Upper lobe of left lung (tissue), 6 donors: ENCODE measurements at regions not wholly inside any gene's neighbourhood (a gene's known extent, or its start where the extent isn't known, plus 50 kb on each side); places are given as distances from the start of the nearest gene placed in this dataset.

Source experiments
- ATAC-seq, 2 donors: fragments of 200-7000 bp; cut with Tn5 transposase; one replicate each; pipeline ENCODE4 v1.9.1; 2022; ENCODE audit warnings: mild to moderate bottlenecking in 2 of 2, moderate library complexity in 2 of 2; ENCODE audit not compliant: low FRiP score in 2 of 2
- DNase-seq, 2 donors: peaks; one replicate each; pipeline ENCODE4 v3.0.0-alpha.2; 2019 to 2020
- H3K27ac ChIP-seq, 4 donors: fragments of 200-600 bp; sonication (generic); one replicate each; pipeline ENCODE4 v1.5.1; 2016 to 2019
- H3K27me3 ChIP-seq, 4 donors: fragments of 200-600 bp; sonication (generic); one replicate each; pipeline ENCODE4 v1.5.1; 2017 to 2019
- H3K36me3 ChIP-seq, 4 donors: fragments of 200-600 bp; sonication (generic); one replicate each; pipeline ENCODE4 v1.5.1; 2016 to 2019
- H3K4me1 ChIP-seq, 4 donors: fragments of 200-600 bp; sonication (generic); one replicate each; pipeline ENCODE4 v1.5.1; 2018 to 2019
- H3K4me3 ChIP-seq, 4 donors: fragments of 200-600 bp; sonication (generic); one replicate each; pipeline ENCODE4 v1.5.1; 2017 to 2019; ENCODE audit warnings: mild to moderate bottlenecking in 2 of 4, moderate library complexity in 1 of 4
- H3K9me3 ChIP-seq, 4 donors: fragments of 200-600 bp; sonication (generic); one replicate each; pipeline ENCODE4 v1.5.1; 2018 to 2019
- CTCF ChIP-seq, 6 experiments: fragments of 450-650 bp in 4 of 6; fragments of 200-600 bp in 2 of 6; sonication (generic) in 2 of 6; IDR thresholded peaks; one replicate each; pipeline ENCODE4 v1.5.1; 2016 to 2019; ENCODE audit warnings: antibody characterized with exemption in 6 of 6
- EP300 ChIP-seq, 4 donors: sonication (generic); formaldehyde crosslinking; IDR thresholded peaks; one replicate each; pipeline ENCODE4 v1.5.1; 2017; ENCODE audit warnings: antibody characterized with exemption in 4 of 4, control low read depth in 2 of 4
- POLR2A ChIP-seq, 4 donors: fragments of 450-650 bp; IDR thresholded peaks; one replicate each; pipeline ENCODE4 v1.5.1; 2016 to 2017; ENCODE audit warnings: antibody characterized with exemption in 4 of 4, mild to moderate bottlenecking in 2 of 4
- POLR2AphosphoS5 ChIP-seq, 2 donors: sonication (generic); formaldehyde crosslinking; IDR thresholded peaks; one replicate each; pipeline ENCODE4 v1.5.1; 2017; ENCODE audit warnings: antibody characterized with exemption in 2 of 2
- WGBS, 2 donors: methylation state at CpG; one replicate each; pipeline ENCODE4 v1.1.5; 2017 to 2018; 5-methylcytosine and 5-hydroxymethylcytosine counted together
- donor health status: DM: no; HTN: no; CAD: no; lungs with moderate emphysema.
- donor health status: DM: no; HTN: yes; CAD: no; lungs with severe emphysema.

DNA sequence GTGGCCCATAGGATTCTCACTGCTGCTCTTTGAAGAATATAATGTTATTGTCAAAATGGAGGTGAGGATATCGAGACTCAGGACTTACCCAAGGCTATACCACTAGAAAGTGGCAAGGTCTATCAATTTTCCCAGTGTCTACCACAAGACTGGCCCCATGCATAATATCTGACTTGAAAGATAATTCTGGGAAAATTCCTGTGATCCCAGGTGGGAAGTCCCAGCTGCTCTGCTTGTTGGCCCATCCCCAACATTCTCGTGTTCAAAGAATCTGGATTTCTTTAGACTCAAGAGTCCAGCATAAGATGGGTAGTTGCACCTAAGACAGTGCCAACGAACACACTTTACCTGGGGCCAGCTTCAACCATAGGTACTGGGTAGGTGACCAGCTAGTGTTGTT, 120.7 kb upstream of the DTNBP1 start:
- ATAC-seq: no peak
- Histone ChIP-seq H3K27ac (no peak overlapping the region), H3K4me3 (no peak overlapping the region), H3K4me1 (no peaks in the 10 kb centered on the region), H3K36me3 (no peaks in the 10 kb centered on the region), H3K9me3 (no peaks in the 10 kb centered on the region), H3K27me3 (no peaks in the 10 kb centered on the region)
- no peak for DNase-seq
- TF ChIP-seq CTCF (IDR thresholded peaks at IDR 0.05): no peak
- TF ChIP-seq POLR2A (IDR thresholded peaks at IDR 0.05): no peak
- TF ChIP-seq EP300 (IDR thresholded peaks at IDR 0.05): no peak
- no peak for TF ChIP-seq POLR2AphosphoS5 (IDR thresholded peaks at IDR 0.05)
- WGBS, 2 donors: 86 to 87% methylated on average over 3 of the region's 3 CpGs

DNA sequence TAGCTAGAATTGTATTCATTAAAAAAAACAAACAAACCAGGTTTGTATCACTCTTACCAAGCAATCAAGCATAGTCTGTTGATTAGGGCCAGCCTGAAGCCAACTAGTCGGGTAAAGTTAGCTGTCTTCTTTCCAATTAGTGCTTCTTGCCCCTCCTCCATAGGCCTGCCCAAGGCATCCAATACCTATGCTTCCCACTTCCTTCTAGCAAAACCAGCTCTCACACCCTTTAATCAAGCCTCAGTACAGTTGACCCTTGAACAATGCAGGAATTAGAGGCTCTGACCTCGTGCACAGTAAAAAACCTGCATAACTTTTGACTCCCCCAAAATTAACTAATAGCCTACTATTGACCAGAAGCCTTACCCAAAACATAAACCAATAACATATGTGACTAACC, 119.1 kb upstream of the DTNBP1 start:
- Histone ChIP-seq H3K4me1 (no peaks in the 10 kb centered on the region), H3K9me3 (no peaks in the 10 kb centered on the region), H3K27me3 (no peaks in the 10 kb centered on the region), H3K27ac (no peak overlapping the region), H3K4me3 (no peak overlapping the region), H3K36me3 (no peaks in the 10 kb centered on the region)
- no peak for ATAC-seq
- no peak for DNase-seq
- no peak for TF ChIP-seq EP300 (IDR thresholded peaks at IDR 0.05)
- TF ChIP-seq POLR2AphosphoS5 (IDR thresholded peaks at IDR 0.05): no peak
- TF ChIP-seq CTCF (IDR thresholded peaks at IDR 0.05): no peak
- TF ChIP-seq POLR2A (IDR thresholded peaks at IDR 0.05): no peak
- 87 to 88% methylated on average over 2 of the region's 2 CpGs for WGBS, 2 donors

DNA sequence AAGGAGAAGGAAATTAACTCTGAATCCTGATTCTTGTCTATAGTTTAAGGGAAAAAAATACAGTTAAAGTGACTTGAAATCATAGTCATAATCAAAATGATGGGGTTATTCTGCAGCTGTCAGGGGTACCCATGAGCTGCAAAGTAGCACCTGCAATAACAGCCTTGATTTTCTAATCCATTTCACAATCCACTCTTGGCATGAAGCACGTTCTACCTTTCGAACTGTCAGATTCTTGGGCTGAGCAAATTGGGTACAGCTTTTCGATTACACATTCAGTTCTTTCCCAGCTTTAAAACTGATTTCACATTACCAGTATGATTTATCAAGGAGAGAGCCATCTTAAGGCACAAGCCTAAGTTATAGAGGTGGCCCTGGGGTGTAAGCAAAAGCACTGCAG, 118.5 kb upstream of the DTNBP1 start:
- TF ChIP-seq POLR2AphosphoS5 (IDR thresholded peaks at IDR 0.05) (no peak), POLR2A (IDR thresholded peaks at IDR 0.05) (no peak), CTCF (IDR thresholded peaks at IDR 0.05) (no peak), EP300 (IDR thresholded peaks at IDR 0.05) (no peak)
- no peaks in the 10 kb centered on the region for H3K4me1 ChIP-seq
- H3K4me3 ChIP-seq: no peak overlapping the region
- no peak overlapping the region for H3K27ac ChIP-seq
- no peaks in the 10 kb centered on the region for H3K9me3 ChIP-seq
- ATAC-seq (no peak), DNase-seq (no peak)
- 62 to 87% methylated on average over 3 of the region's 3 CpGs for WGBS, 2 donors
- no peaks in the 10 kb centered on the region for H3K27me3 ChIP-seq
- no peaks in the 10 kb centered on the region for H3K36me3 ChIP-seq

GRCh38 chr6:15780437-15780836, 117.6 kb upstream of the DTNBP1 start:
- Histone ChIP-seq H3K36me3 (no peaks in the 10 kb centered on the region), H3K27ac (no peak overlapping the region), H3K27me3 (no peaks in the 10 kb centered on the region), H3K4me3 (no peak overlapping the region), H3K9me3 (no peaks in the 10 kb centered on the region), H3K4me1 (no peaks in the 10 kb centered on the region)
- DNase-seq (no peak), ATAC-seq (no peak)
- 46 to 49% methylated on average over 2 of the region's 2 CpGs for WGBS, 2 donors
- no peak for TF ChIP-seq CTCF (IDR thresholded peaks at IDR 0.05)
- no peak for TF ChIP-seq EP300 (IDR thresholded peaks at IDR 0.05)
- no peak for TF ChIP-seq POLR2AphosphoS5 (IDR thresholded peaks at IDR 0.05)
- no peak for TF ChIP-seq POLR2A (IDR thresholded peaks at IDR 0.05)

GRCh38 chr6:15779726-15780125, 116.9 kb upstream of the DTNBP1 start:
- TF ChIP-seq POLR2AphosphoS5 (IDR thresholded peaks at IDR 0.05) (no peak), POLR2A (IDR thresholded peaks at IDR 0.05) (no peak), CTCF (IDR thresholded peaks at IDR 0.05) (no peak)
- Histone ChIP-seq H3K27ac (no peak overlapping the region), H3K27me3 (no peaks in the 10 kb centered on the region), H3K4me3 (no peak overlapping the region), H3K4me1 (no peaks in the 10 kb centered on the region), H3K9me3 (no peaks in the 10 kb centered on the region), H3K36me3 (no peaks in the 10 kb centered on the region)
- DNase-seq: no peak
- no peak for ATAC-seq
- 78 to 83% methylated on average over 3 of the region's 3 CpGs for WGBS, 2 donors
